Ascending aorta (tissue), 2 donors: ENCODE measurements at regions not wholly inside any gene's neighbourhood (a gene's known extent, or its start where the extent isn't known, plus 50 kb on each side); places are given as distances from the start of the nearest gene placed in this dataset.

ENCODE experiments used
- DNase-seq, 2 donors: peaks; one replicate each; pipeline ENCODE4 v3.0.0-alpha.2; 2019; ENCODE audit warnings: low spot score in 2 of 2
- H3K27ac ChIP-seq, 2 donors: fragments of 200-600 bp; sonication (generic); one replicate each; pipeline ENCODE4 v1.5.1; 2016 to 2017; ENCODE audit warnings: mild to moderate bottlenecking in 1 of 2
- H3K27me3 ChIP-seq: fragments of 200-600 bp; sonication (generic); one replicate; pipeline ENCODE4 v1.5.1; 2017
- H3K36me3 ChIP-seq, 2 donors: fragments of 200-600 bp; sonication (generic); one replicate each; pipeline ENCODE4 v1.5.1; 2016
- H3K4me1 ChIP-seq, 2 donors: fragments of 200-600 bp; sonication (generic); one replicate each; pipeline ENCODE4 v1.5.1; 2016 to 2017; ENCODE audit warnings: mild to moderate bottlenecking in 1 of 2
- H3K4me3 ChIP-seq, 2 donors: fragments of 200-600 bp; sonication (generic); one replicate each; pipeline ENCODE4 v1.5.1; 2016 to 2017; ENCODE audit warnings: mild to moderate bottlenecking in 1 of 2
- H3K9me3 ChIP-seq, 2 donors: fragments of 200-600 bp; sonication (generic); one replicate each; pipeline ENCODE4 v1.5.1; 2016
- intact Hi-C: fragments of 100-400 bp; cut with DNase I; formaldehyde crosslinking; loops from one replicate; pipeline ENCODE4 v1.15.1; 2023
- TF ChIP-seq, protein P1 (sequence below), 3 experiments: fragments of 200-600 bp in 2 of 3; fragments of 450-650 bp in 1 of 3; sonication (generic) in 2 of 3; IDR thresholded peaks; one replicate each; pipeline ENCODE4 v1.5.1; 2016 to 2019; ENCODE audit warnings: antibody characterized with exemption in 3 of 3, mild to moderate bottlenecking in 1 of 3, moderate library complexity in 1 of 3

DNA sequence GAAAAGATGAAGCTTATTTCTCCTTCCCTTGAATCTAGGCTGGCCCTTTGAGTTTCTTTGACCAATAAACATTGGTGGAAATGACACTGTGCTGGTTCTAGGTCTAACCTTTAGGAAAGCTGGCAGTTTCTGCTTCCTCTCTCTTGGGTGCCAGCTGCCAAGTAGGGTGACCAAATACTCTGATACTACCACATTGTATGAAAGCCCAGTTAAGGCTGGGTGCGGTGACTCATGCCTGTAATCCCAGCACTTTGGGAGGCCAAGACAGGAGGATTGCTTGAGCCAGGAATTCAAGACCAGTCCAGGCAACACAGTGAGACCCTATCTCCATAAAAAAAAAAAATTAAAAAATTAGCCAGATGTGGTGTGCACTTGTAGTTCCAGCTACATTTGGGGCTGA, 320.7 kb downstream of the ZNF621 start:
- H3K4me3 ChIP-seq, result no peak overlapping the region
- H3K27ac ChIP-seq, result no peak overlapping the region
- H3K27me3 ChIP-seq, result no peaks in the 10 kb centered on the region
- no peak for DNase-seq
- intact Hi-C loops, result no loop called here
- no peaks in the 10 kb centered on the region for H3K9me3 ChIP-seq
- TF ChIP-seq, protein P1, sequence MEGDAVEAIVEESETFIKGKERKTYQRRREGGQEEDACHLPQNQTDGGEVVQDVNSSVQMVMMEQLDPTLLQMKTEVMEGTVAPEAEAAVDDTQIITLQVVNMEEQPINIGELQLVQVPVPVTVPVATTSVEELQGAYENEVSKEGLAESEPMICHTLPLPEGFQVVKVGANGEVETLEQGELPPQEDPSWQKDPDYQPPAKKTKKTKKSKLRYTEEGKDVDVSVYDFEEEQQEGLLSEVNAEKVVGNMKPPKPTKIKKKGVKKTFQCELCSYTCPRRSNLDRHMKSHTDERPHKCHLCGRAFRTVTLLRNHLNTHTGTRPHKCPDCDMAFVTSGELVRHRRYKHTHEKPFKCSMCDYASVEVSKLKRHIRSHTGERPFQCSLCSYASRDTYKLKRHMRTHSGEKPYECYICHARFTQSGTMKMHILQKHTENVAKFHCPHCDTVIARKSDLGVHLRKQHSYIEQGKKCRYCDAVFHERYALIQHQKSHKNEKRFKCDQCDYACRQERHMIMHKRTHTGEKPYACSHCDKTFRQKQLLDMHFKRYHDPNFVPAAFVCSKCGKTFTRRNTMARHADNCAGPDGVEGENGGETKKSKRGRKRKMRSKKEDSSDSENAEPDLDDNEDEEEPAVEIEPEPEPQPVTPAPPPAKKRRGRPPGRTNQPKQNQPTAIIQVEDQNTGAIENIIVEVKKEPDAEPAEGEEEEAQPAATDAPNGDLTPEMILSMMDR (IDR thresholded peaks at IDR 0.05), result no peak
- H3K36me3 ChIP-seq, result no peaks in the 10 kb centered on the region
- no peaks in the 10 kb centered on the region for H3K4me1 ChIP-seq

DNA sequence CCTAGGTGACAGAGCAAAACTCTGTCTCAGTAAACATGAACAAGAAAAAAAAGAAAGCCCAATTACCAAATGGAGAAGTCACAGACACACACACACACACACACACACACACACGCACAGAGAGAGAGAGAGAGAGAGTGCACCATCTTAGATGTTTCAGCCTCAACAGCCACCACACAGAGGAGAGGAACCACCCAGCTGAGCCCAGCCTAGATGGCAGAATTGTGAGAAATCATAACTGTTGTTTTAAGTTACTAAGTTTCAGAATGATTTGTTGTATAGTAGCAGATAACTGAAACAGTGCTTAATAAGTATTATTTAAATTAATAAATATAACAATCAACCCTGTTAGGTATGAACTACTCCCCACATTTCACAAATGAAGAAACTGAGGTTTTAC, 321.2 kb downstream of the ZNF621 start:
- intact Hi-C loops, result no loop called here
- H3K4me1 ChIP-seq, result no peaks in the 10 kb centered on the region
- H3K9me3 ChIP-seq, result no peaks in the 10 kb centered on the region

DNA sequence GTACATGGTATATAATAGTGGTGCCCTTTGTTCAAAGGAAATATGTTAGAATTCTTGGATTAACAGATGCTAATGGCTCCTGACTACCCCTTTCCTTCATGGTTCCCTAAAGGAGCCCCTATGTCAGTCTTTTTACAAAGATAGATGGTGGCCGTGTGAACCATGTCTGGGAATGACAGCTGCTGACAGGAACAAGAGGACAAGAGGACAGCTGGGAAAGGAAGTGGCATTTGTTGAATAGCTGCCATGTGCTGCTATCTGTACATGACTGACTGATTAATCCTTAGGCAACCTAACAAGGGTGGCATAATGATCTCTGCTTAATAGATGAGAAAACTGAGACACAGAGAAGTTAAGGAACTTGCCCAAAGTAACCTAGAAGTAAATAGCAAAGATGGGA, 321.7 kb downstream of the ZNF621 start:
- Histone ChIP-seq H3K4me3 (no peak overlapping the region), H3K4me1 (no peaks in the 10 kb centered on the region), H3K27me3 (no peaks in the 10 kb centered on the region), H3K9me3 (no peaks in the 10 kb centered on the region), H3K27ac (no peak overlapping the region), H3K36me3 (no peaks in the 10 kb centered on the region)
- intact Hi-C loops, result no loop called here
- DNase-seq, result no peak
- TF ChIP-seq, protein P1 (IDR thresholded peaks at IDR 0.05), result no peak

More for the DNA sequence above, 321.2 kb downstream of the ZNF621 start:
- Histone ChIP-seq H3K4me3 (no peak overlapping the region), H3K36me3 (no peaks in the 10 kb centered on the region), H3K27ac (no peak overlapping the region), H3K27me3 (no peaks in the 10 kb centered on the region)
- DNase-seq, result no peak
- TF ChIP-seq, protein P1 (IDR thresholded peaks at IDR 0.05), result no peak

DNA sequence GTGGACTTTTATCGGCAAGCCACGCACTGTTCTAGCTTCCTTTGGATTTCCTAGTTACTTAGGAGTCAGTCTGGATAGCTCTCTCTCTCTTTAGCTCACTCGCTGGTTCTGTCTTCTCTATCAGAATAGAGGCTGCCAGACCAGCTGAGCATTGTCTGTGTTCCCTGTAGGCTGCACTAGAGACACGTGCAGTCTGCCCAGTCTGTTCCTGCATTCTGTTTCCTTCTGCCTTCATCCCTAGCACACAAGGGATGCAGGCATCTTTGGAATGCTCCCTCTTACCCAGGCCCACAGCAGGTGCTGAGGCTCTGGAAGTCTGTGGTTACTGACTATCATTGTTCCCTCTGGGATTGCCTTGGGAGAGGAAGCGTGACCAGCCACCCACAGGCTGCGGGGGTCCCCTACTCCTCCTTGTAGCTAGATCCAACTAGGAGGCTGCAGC, 322.8 kb downstream of the ZNF621 start:
- intact Hi-C loops, result no loop called here
- TF ChIP-seq, protein P1 (IDR thresholded peaks at IDR 0.05), result no peak
- Histone ChIP-seq H3K27ac (no peak overlapping the region), H3K4me3 (no peak overlapping the region), H3K4me1 (no peaks in the 10 kb centered on the region), H3K9me3 (no peaks in the 10 kb centered on the region), H3K27me3 (no peaks in the 10 kb centered on the region), H3K36me3 (no peaks in the 10 kb centered on the region)
- DNase-seq, result no peak

DNA sequence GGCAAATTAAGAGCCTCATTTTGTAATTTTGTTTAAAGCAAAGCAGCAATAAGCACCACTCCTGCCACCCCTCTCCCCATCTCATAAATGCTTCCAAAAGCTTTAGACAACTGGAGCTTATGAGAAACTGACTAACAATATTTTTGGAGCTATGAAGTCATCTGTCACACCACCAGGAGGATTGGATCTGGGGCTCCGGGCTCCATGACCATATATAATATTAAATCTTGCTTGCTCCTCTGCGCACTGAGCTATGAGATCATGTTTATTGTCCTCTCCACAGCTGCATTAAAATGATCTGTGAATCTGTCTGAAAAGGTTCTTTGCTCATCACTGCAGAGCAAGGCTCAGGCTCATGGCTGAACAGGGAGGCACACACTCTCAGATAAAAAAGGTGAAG, 323.7 kb downstream of the ZNF621 start:
- Histone ChIP-seq H3K4me3 (no peak overlapping the region), H3K27ac (no peak overlapping the region), H3K9me3 (no peaks in the 10 kb centered on the region), H3K36me3 (no peaks in the 10 kb centered on the region), H3K4me1 (no peaks in the 10 kb centered on the region), H3K27me3 (no peaks in the 10 kb centered on the region)
- intact Hi-C loops, result no loop called here
- TF ChIP-seq, protein P1 (IDR thresholded peaks at IDR 0.05), result no peak
- no peak for DNase-seq

DNA sequence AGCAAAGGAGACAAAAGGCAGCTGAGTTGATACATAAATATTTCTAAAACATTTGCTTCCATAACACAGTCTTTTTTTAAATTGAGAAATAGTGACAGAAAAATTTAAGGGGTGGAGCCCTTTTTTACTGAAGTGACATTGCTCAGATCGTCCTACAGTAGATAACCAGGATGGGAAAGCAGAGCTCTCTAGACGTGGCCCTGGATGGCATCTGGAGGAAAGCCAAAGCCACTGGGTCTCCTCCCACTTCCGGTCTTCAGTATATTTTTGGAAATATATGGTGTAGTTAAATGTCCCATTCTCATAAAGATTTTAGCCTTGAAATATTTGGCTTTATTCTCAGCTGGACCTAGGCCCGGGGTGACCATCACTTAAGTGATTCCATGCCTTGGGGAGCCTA, 326.1 kb downstream of the ZNF621 start:
- Histone ChIP-seq H3K27ac (no peak overlapping the region), H3K4me1 (no peaks in the 10 kb centered on the region), H3K27me3 (no peaks in the 10 kb centered on the region), H3K9me3 (no peaks in the 10 kb centered on the region), H3K4me3 (no peak overlapping the region), H3K36me3 (no peaks in the 10 kb centered on the region)
- no peak for DNase-seq
- TF ChIP-seq, protein P1 (IDR thresholded peaks at IDR 0.05), result no peak
- intact Hi-C loops, result no loop called here
